HG03457 (cell line): ENCODE measurements at regions not wholly inside any gene's neighbourhood (a gene's known extent, or its start where the extent isn't known, plus 50 kb on each side); places are given as distances from the start of the nearest gene placed in this dataset.
A peak's percentile ranks its signal among the peaks of the same experiment; 100 is the strongest.

Experiments used
- ATAC-seq: cut with Tn5 transposase; IDR thresholded peaks from one replicate; pipeline ENCODE4 v1.9.1; 2021; ENCODE audit warnings: moderate number of reproducible peaks; ENCODE audit not compliant: unreplicated experiment

- ATAC-seq = no peak
These were observed 289.9 kb upstream of the MMS22L start for GRCh38 chr6:97572943-97573342.

GRCh38 chr6:97586344-97586743 is 303.3 kb upstream of the MMS22L start:
- ATAC-seq = no peak

- no peak for ATAC-seq
These were observed 308.9 kb upstream of the MMS22L start for GRCh38 chr6:97591955-97592354.

GRCh38 chr6:97594844-97595243 is 311.8 kb upstream of the MMS22L start:
- ATAC-seq = no peak

GRCh38 chr6:97621111-97621510 is 338.1 kb upstream of the MMS22L start:
- no peak for ATAC-seq

- no peak for ATAC-seq
These were observed 343.8 kb upstream of the MMS22L start for GRCh38 chr6:97626671-97627441.

GRCh38 chr6:97629180-97629579 is 346.2 kb upstream of the MMS22L start:
- no peak for ATAC-seq

GRCh38 chr6:97630604-97631003 is 347.6 kb upstream of the MMS22L start:
- ATAC-seq = no peak

- no peak for ATAC-seq
These were observed 349.3 kb upstream of the MMS22L start for GRCh38 chr6:97632341-97632740.

GRCh38 chr6:97639702-97640101 is 356.7 kb upstream of the MMS22L start:
- ATAC-seq = no peak

- ATAC-seq = no peak
These were observed 361.3 kb upstream of the MMS22L start for GRCh38 chr6:97644353-97644752.

GRCh38 chr6:97645757-97646156 is 362.7 kb upstream of the MMS22L start:
- ATAC-seq = no peak

- no peak for ATAC-seq
These were observed 370.1 kb upstream of the MMS22L start for GRCh38 chr6:97653076-97653475.

GRCh38 chr6:97653517-97653916 is 370.5 kb upstream of the MMS22L start:
- no peak for ATAC-seq

GRCh38 chr6:97654674-97655073 is 371.7 kb upstream of the MMS22L start:
- no peak for ATAC-seq

- no peak for ATAC-seq
These were observed 373.2 kb upstream of the MMS22L start for GRCh38 chr6:97656236-97656635.

- ATAC-seq = no peak
These were observed 373.8 kb upstream of the MMS22L start for GRCh38 chr6:97656706-97657350.

GRCh38 chr6:97658090-97658489 is 375.1 kb upstream of the MMS22L start:
- no peak for ATAC-seq

- ATAC-seq = no peak
These were observed 380.2 kb upstream of the MMS22L start for GRCh38 chr6:97663252-97663651.

- ATAC-seq = no peak
These were observed 382.4 kb upstream of the MMS22L start for GRCh38 chr6:97665446-97665845.

- no peak for ATAC-seq
These were observed 383.9 kb upstream of the MMS22L start for GRCh38 chr6:97666889-97667288.

- peak; percentile 39 for ATAC-seq
These were observed 385.7 kb upstream of the MMS22L start for GRCh38 chr6:97668716-97669115.
